Gastroesophageal sphincter (tissue), 3 donors: ENCODE measurements at regions not wholly inside any gene's neighbourhood (a gene's known extent, or its start where the extent isn't known, plus 50 kb on each side); places are given as distances from the start of the nearest gene placed in this dataset.

Source experiments
- EP300 ChIP-seq: sonication (generic); formaldehyde crosslinking; IDR thresholded peaks from one replicate; pipeline ENCODE4 v1.6.1; 2017; ENCODE audit warnings: antibody characterized with exemption, mild to moderate bottlenecking
- POLR2A ChIP-seq, 2 donors: fragments of 450-650 bp; IDR thresholded peaks; one replicate each; pipeline ENCODE4 v1.6.1; 2017; ENCODE audit warnings: antibody characterized with exemption in 2 of 2, mild to moderate bottlenecking in 2 of 2, moderate library complexity in 1 of 2
- POLR2AphosphoS5 ChIP-seq: sonication (generic); formaldehyde crosslinking; IDR thresholded peaks from one replicate; pipeline ENCODE4 v1.6.1; 2017; ENCODE audit warnings: antibody characterized with exemption
- TF ChIP-seq, protein P1 (sequence below), 4 experiments: fragments of 200-600 bp in 2 of 4; fragments of 450-650 bp in 2 of 4; sonication (generic) in 1 of 4; IDR thresholded peaks; one replicate each; pipeline ENCODE4 v1.5.1; 2017 to 2019; ENCODE audit warnings: antibody characterized with exemption in 4 of 4, mild to moderate bottlenecking in 2 of 4, moderate library complexity in 2 of 4

DNA sequence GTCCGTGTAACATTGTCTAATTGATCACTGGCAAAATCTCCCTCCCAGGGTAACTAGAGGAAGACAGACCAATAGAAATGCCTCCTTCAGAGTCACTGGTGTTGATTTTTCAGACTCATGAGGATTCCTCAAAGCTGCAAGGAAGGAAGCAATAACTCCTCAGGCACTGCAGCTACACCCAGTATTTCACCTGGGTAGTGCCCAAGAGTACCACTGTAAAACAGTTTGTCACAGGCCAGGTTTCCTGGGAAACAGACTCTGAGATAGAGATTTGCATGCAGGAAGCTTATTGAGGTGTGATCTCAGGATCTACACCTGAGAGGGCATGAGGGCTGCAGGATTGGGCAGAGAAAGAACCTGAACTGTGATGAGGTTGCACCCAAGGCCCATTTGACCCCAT lies 240.7 kb upstream of the ATP6AP2 start:
- TF ChIP-seq, protein P1, sequence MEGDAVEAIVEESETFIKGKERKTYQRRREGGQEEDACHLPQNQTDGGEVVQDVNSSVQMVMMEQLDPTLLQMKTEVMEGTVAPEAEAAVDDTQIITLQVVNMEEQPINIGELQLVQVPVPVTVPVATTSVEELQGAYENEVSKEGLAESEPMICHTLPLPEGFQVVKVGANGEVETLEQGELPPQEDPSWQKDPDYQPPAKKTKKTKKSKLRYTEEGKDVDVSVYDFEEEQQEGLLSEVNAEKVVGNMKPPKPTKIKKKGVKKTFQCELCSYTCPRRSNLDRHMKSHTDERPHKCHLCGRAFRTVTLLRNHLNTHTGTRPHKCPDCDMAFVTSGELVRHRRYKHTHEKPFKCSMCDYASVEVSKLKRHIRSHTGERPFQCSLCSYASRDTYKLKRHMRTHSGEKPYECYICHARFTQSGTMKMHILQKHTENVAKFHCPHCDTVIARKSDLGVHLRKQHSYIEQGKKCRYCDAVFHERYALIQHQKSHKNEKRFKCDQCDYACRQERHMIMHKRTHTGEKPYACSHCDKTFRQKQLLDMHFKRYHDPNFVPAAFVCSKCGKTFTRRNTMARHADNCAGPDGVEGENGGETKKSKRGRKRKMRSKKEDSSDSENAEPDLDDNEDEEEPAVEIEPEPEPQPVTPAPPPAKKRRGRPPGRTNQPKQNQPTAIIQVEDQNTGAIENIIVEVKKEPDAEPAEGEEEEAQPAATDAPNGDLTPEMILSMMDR (IDR thresholded peaks at IDR 0.05), result no peak
- TF ChIP-seq POLR2AphosphoS5 (no peak), POLR2A (IDR thresholded peaks at IDR 0.05) (no peak), EP300 (no peak)
